ENCODE measurements at regions not wholly inside any gene's neighbourhood (a gene's known extent, or its start where the extent isn't known, plus 50 kb on each side); places are given as distances from the start of the nearest gene placed in this dataset.

DNA sequence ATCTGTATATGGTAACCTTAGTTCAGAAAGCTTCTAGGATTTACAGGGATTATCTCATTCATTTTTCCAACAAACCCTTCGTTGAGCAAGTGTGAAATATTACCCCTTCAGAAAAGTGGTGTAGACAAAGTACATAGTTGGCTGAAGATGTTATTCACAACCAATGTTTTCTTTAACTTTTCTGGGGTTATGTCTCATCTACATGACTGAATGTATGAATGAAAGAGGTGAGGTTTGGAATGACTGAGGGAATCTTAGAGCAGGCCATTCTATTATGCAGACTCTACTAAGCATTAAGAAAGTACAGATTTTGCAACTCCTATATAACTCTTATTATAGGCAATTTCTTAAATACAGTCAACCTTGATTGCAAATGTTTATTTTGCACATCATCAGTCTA lies 167.2 kb downstream of the NDFIP2 start:
- TF ChIP-seq, protein P1, sequence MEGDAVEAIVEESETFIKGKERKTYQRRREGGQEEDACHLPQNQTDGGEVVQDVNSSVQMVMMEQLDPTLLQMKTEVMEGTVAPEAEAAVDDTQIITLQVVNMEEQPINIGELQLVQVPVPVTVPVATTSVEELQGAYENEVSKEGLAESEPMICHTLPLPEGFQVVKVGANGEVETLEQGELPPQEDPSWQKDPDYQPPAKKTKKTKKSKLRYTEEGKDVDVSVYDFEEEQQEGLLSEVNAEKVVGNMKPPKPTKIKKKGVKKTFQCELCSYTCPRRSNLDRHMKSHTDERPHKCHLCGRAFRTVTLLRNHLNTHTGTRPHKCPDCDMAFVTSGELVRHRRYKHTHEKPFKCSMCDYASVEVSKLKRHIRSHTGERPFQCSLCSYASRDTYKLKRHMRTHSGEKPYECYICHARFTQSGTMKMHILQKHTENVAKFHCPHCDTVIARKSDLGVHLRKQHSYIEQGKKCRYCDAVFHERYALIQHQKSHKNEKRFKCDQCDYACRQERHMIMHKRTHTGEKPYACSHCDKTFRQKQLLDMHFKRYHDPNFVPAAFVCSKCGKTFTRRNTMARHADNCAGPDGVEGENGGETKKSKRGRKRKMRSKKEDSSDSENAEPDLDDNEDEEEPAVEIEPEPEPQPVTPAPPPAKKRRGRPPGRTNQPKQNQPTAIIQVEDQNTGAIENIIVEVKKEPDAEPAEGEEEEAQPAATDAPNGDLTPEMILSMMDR (conservative IDR thresholded peaks at IDR 0.05), result no peak
- no peak overlapping the region for H3K27ac Mint-ChIP-seq

DNA sequence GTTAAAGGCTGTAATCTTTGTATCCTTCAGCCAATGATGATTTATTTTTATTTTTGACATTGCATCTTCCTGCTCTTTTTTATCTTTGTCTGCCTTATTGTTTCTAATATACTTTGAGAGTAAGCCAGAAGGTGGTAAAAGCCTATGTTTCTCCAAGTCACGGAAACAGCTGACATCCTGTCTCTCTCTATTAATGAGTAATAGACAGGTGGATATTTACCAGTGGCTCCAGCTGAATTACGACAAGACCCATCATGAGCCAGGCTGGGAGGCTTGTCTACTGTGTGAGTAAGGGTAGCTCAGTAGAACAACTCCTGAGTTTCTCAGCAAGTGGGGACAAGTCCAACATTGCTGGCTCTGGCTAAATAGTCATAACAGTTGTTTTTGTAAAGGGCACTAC lies 166.6 kb downstream of the NDFIP2 start:
- Histone ChIP-seq H3K4me3 (ENCODE audit: low read length) (no peak overlapping the region), H3K27me3 (ENCODE audit: control insufficient read depth, insufficient read depth, low read length, poor library complexity, severe bottlenecking) (no peaks in the 10 kb centered on the region), H3K9ac (ENCODE audit: extremely low read depth, low read length, poor library complexity, severe bottlenecking) (no peak overlapping the region), H3K27ac (ENCODE audit: low read depth, low read length) (no peak overlapping the region), H3K9me3 (ENCODE audit: control insufficient read depth, low read length) (no peaks in the 10 kb centered on the region), H3K4me1 (ENCODE audit: control insufficient read depth, insufficient read depth, low read length) (peaks cover 5% of the 10 kb centered on the region), H3K36me3 (ENCODE audit: control insufficient read depth, insufficient read depth, low read length) (no peaks in the 10 kb centered on the region)
- no peak overlapping the region for H3K4me3 Mint-ChIP-seq
- no peak for DNase-seq
- no peaks in the 10 kb centered on the region for H3K36me3 Mint-ChIP-seq (ENCODE audit: low read depth)
- H3K27ac Mint-ChIP-seq, result no peak overlapping the region
- peaks cover 13% of the 10 kb centered on the region for H3K4me1 Mint-ChIP-seq
- WGBS, 2 experiments (ENCODE audit: insufficient coverage in 1 of 2, insufficient read length in 1 of 2), result 90 to 100% methylated on average over 1 to 2 of the region's 2 CpGs
- no peaks in the 10 kb centered on the region for H3K27me3 Mint-ChIP-seq (ENCODE audit: insufficient read depth)
- TF ChIP-seq, protein P1 (conservative IDR thresholded peaks at IDR 0.05), result no peak
- no peaks in the 10 kb centered on the region for H3K9me3 Mint-ChIP-seq

More for the DNA sequence above, 167.2 kb downstream of the NDFIP2 start:
- H3K27me3 ChIP-seq (ENCODE audit: control insufficient read depth, insufficient read depth, low read length, poor library complexity, severe bottlenecking), result no peaks in the 10 kb centered on the region
- Mint-ChIP-seq H3K9me3 (no peaks in the 10 kb centered on the region), H3K27me3 (ENCODE audit: insufficient read depth) (no peaks in the 10 kb centered on the region), H3K4me3 (no peak overlapping the region), H3K4me1 (peaks cover 8% of the 10 kb centered on the region), H3K36me3 (ENCODE audit: low read depth) (no peaks in the 10 kb centered on the region)
- DNase-seq, result no peak
- H3K9me3 ChIP-seq (ENCODE audit: control insufficient read depth, low read length), result no peaks in the 10 kb centered on the region
- no peak overlapping the region for H3K9ac ChIP-seq (ENCODE audit: extremely low read depth, low read length, poor library complexity, severe bottlenecking)
- no peak overlapping the region for H3K27ac ChIP-seq (ENCODE audit: low read depth, low read length)
- no peaks in the 10 kb centered on the region for H3K36me3 ChIP-seq (ENCODE audit: control insufficient read depth, insufficient read depth, low read length)
- peaks cover 5% of the 10 kb centered on the region for H3K4me1 ChIP-seq (ENCODE audit: control insufficient read depth, insufficient read depth, low read length)
- H3K4me3 ChIP-seq (ENCODE audit: low read length), result no peak overlapping the region
- 100% methylated on average over 1 of the region's 1 CpG for WGBS, 2 experiments (ENCODE audit: insufficient coverage in 1 of 2, insufficient read length in 1 of 2)

DNA sequence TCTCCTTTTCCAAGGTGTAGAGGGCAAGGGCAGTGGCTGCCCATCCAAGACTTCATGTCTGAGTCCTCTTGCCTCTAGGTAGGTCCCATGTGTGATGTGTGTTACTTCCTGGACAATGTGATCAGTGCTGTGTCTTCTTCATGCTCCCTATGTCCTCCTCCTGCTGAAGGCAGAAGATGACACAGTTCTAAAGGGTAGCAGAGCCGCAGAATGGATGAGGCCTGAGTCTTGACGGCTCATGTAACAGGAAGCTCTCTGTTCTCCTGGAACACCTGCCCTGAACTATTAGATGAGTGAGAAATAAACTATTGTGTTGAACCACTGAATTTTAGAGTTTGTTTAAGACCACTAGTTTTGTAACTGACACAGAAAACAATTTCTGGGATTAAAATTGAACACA lies 165.9 kb downstream of the NDFIP2 start:
- H3K9me3 ChIP-seq (ENCODE audit: control insufficient read depth, low read length), result no peaks in the 10 kb centered on the region
- WGBS, 2 experiments (ENCODE audit: insufficient coverage in 1 of 2, insufficient read length in 1 of 2), result 95 to 100% methylated on average over 2 of the region's 2 CpGs
- TF ChIP-seq, protein P1 (conservative IDR thresholded peaks at IDR 0.05), result no peak
- Mint-ChIP-seq H3K36me3 (ENCODE audit: low read depth) (no peaks in the 10 kb centered on the region), H3K4me3 (no peak overlapping the region), H3K4me1 (peaks cover 13% of the 10 kb centered on the region), H3K27ac (no peak overlapping the region), H3K9me3 (no peaks in the 10 kb centered on the region), H3K27me3 (ENCODE audit: insufficient read depth) (no peaks in the 10 kb centered on the region)
- no peak for DNase-seq
- no peak overlapping the region for H3K27ac ChIP-seq (ENCODE audit: low read depth, low read length)
- H3K27me3 ChIP-seq (ENCODE audit: control insufficient read depth, insufficient read depth, low read length, poor library complexity, severe bottlenecking), result no peaks in the 10 kb centered on the region
- peaks cover 5% of the 10 kb centered on the region for H3K4me1 ChIP-seq (ENCODE audit: control insufficient read depth, insufficient read depth, low read length)
- no peaks in the 10 kb centered on the region for H3K36me3 ChIP-seq (ENCODE audit: control insufficient read depth, insufficient read depth, low read length)
- no peak overlapping the region for H3K4me3 ChIP-seq (ENCODE audit: low read length)
- no peak overlapping the region for H3K9ac ChIP-seq (ENCODE audit: extremely low read depth, low read length, poor library complexity, severe bottlenecking)
